Bronchial epithelial cell (primary cell): ENCODE measurements at regions not wholly inside any gene's neighbourhood (a gene's known extent, or its start where the extent isn't known, plus 50 kb on each side); places are given as distances from the start of the nearest gene placed in this dataset.

Experiments used
- DNase-seq: peaks from one replicate; pipeline ENCODE4 v3.0.0-alpha.2; 2010; ENCODE audit warnings: low read depth
- FAIRE-seq: peaks from 2 replicates; lab custom pipeline; 2011; peaks lifted over from hg19 to GRCh38; lab: Jason Lieb, UNC
- H3K27me3 ChIP-seq: 2 replicates; pipeline ENCODE4 v1.5.1; 2011; ENCODE audit warnings: low read length; ENCODE audit not compliant: control insufficient read depth, insufficient read depth
- H3K36me3 ChIP-seq: 2 replicates; pipeline ENCODE4 v1.5.1; 2011; ENCODE audit warnings: low read length; ENCODE audit not compliant: control insufficient read depth, insufficient read depth
- H3K4me3 ChIP-seq: 2 replicates; pipeline ENCODE4 v1.5.1; 2011; ENCODE audit warnings: mild to moderate bottlenecking, low read depth, low read length, control low read depth
- TF ChIP-seq, protein P1 (sequence below): IDR thresholded peaks from 2 replicates; pipeline ENCODE4 v1.5.1; 2011; ENCODE audit warnings: mild to moderate bottlenecking, moderate library complexity, low read length, control low read depth, inconsistent platforms; ENCODE audit not compliant: insufficient read depth, severe bottlenecking

DNA sequence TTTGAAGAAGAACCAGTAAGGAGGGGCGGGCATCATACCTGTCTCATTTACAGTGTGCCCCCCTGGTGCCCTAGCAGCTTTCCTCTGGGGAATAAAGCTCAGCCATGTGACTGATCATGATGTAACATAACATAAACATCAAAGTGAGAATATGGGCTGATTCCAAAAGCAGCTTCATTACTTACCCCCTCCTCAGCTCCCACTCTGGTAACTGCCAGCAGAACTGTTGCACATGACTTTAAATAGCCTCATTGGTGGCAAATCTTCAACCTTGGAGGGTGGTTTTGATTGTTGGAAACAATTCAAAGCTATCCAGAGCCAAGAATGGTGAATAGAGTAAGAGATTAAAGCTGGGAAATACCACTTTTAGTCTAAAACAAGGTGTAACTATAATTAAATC lies 384.6 kb downstream of the BUD13 start:
- FAIRE-seq, result no peak
- no peak overlapping the region for H3K4me3 ChIP-seq
- no peaks in the 10 kb centered on the region for H3K36me3 ChIP-seq
- no peak for DNase-seq
- TF ChIP-seq, protein P1, sequence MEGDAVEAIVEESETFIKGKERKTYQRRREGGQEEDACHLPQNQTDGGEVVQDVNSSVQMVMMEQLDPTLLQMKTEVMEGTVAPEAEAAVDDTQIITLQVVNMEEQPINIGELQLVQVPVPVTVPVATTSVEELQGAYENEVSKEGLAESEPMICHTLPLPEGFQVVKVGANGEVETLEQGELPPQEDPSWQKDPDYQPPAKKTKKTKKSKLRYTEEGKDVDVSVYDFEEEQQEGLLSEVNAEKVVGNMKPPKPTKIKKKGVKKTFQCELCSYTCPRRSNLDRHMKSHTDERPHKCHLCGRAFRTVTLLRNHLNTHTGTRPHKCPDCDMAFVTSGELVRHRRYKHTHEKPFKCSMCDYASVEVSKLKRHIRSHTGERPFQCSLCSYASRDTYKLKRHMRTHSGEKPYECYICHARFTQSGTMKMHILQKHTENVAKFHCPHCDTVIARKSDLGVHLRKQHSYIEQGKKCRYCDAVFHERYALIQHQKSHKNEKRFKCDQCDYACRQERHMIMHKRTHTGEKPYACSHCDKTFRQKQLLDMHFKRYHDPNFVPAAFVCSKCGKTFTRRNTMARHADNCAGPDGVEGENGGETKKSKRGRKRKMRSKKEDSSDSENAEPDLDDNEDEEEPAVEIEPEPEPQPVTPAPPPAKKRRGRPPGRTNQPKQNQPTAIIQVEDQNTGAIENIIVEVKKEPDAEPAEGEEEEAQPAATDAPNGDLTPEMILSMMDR, result no peak
- no peaks in the 10 kb centered on the region for H3K27me3 ChIP-seq

DNA sequence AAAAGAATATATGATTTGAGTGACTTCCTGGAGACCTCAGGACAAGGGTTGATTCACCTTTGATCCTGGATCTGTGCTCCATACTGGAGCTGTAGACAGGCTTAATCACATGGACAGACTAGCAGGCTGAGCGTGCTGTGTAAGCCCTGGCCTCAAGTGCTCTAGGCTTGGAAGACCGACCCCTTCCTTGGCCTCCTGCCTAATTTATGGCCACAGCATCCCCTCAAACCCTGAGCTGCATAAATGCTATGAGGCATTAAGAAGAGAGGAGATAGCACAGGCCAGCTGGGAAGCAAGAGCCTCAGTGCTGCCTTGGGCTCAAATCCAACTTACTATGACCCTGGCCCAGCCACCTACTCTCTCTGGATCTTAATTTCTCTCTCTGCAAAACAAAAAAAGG lies 385.1 kb downstream of the BUD13 start:
- TF ChIP-seq, protein P1, result no peak
- no peak overlapping the region for H3K4me3 ChIP-seq
- DNase-seq, result no peak
- FAIRE-seq, result no peak
- no peaks in the 10 kb centered on the region for H3K36me3 ChIP-seq
- no peaks in the 10 kb centered on the region for H3K27me3 ChIP-seq

DNA sequence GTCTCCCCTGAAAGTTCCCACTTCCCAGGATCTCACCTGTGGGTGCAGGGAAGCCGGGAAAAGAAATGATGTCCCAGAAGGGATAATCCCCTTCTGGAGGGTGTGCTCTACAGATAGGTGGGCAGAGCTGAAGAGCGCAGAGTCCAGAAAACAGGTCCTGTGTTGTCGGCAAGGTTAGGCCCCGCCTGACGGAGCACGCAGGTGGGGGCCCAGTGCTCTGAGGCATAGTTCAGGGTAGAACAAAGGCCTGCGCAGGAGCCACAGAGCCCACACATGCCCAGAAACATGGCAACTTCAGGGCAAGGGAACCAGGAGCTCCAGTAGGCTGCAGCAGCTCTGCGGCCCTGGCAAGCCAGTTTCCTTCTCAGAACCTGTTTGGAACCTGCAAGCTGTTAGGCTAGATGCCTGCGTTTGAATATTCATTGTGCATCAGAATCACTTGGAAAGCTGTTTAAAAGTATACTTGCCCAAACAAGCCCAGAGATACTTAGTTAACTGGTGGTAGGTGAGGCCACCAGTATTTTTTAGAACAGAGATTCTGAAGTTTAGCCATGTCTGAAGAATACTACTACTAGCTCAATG lies 386.6 kb downstream of the BUD13 start:
- FAIRE-seq (no peak), DNase-seq (peak; percentile 27)
- no peaks in the 10 kb centered on the region for H3K36me3 ChIP-seq
- TF ChIP-seq, protein P1, result no peak
- H3K4me3 ChIP-seq, result no peak overlapping the region
- no peaks in the 10 kb centered on the region for H3K27me3 ChIP-seq

DNA sequence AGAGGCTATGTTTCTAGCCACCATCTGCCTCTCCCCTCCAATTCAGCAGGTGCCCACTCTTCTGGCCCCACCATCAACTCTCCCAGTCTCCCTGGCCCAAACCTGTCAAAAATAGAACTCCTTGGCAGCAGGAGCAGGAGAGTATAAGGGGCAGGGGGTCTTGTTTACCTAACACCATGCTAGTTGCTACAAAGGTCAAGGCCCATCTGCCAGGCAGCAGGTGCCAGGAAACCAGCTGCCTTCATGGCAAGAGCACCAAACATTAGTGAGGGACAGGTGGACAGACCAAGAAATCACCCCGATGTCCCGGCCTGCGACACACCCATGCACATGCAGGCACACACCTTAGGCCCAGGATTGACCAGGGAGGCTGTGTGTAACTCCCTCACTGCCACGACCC lies 387.9 kb downstream of the BUD13 start:
- Histone ChIP-seq H3K4me3 (no peak overlapping the region), H3K27me3 (no peaks in the 10 kb centered on the region), H3K36me3 (no peaks in the 10 kb centered on the region)
- FAIRE-seq (no peak), DNase-seq (no peak)
- TF ChIP-seq, protein P1, result no peak

DNA sequence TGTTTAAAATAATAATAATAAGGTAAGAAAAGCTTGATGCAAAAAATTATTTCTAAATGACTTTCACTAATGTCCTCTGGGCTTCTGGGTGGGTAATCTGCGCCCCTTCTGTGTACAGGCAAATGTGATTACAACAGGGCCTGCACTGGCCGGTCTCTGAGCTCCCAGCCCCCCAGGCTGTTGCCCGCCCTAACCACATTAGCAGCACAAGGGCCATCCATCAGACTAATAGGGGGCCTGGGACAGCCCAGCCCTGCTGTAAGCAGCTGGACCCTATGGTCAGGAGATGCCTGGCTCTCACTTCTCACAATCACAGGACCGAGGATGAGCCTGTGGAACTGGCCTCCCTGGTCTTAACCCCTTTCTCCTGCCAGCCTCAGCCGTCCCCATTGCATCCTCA lies 388.4 kb downstream of the BUD13 start:
- Histone ChIP-seq H3K27me3 (no peaks in the 10 kb centered on the region), H3K4me3 (no peak overlapping the region), H3K36me3 (no peaks in the 10 kb centered on the region)
- FAIRE-seq (no peak), DNase-seq (no peak)
- TF ChIP-seq, protein P1, result no peak
